Fibroblast of the aortic adventitia (primary cell): ENCODE measurements at regions not wholly inside any gene's neighbourhood (a gene's known extent, or its start where the extent isn't known, plus 50 kb on each side); places are given as distances from the start of the nearest gene placed in this dataset.

Experiments
- DNase-seq: peaks from one replicate; pipeline ENCODE4 v3.0.0-alpha.2; 2010; ENCODE audit warnings: low read depth
- H3K4me3 ChIP-seq: 2 replicates; pipeline ENCODE4 v1.5.1; 2011; ENCODE audit warnings: low read depth, mild to moderate bottlenecking, control low read depth, low read length, moderate library complexity
- TF ChIP-seq, protein P1 (sequence below): IDR thresholded peaks from 2 replicates; pipeline ENCODE4 v1.5.1; 2011; ENCODE audit warnings: mild to moderate bottlenecking, low read length, control low read depth, inconsistent platforms; ENCODE audit not compliant: insufficient read depth

DNA sequence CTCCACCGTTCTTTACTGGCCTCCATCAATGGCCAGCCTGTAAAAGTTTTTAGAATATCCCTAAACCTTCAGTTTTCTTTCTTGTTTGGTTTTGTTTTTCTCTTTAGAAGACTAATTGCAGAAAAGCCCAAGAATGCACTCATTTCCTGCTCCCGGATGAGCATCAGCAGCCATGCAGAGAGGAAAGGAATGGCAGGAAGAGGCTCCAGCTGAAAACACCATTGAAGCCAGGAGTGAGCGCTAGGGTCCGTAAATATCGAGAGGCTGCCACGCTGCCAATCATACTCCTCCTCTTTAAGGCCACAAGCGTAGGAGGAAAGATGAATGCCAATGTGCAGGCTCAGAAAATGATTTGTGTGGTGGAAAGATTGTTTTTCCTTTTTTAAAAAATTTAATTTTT is 57.4 kb upstream of the UBE2L5 start:
- no peak for DNase-seq
- no peak overlapping the region for H3K4me3 ChIP-seq
- TF ChIP-seq, protein P1, sequence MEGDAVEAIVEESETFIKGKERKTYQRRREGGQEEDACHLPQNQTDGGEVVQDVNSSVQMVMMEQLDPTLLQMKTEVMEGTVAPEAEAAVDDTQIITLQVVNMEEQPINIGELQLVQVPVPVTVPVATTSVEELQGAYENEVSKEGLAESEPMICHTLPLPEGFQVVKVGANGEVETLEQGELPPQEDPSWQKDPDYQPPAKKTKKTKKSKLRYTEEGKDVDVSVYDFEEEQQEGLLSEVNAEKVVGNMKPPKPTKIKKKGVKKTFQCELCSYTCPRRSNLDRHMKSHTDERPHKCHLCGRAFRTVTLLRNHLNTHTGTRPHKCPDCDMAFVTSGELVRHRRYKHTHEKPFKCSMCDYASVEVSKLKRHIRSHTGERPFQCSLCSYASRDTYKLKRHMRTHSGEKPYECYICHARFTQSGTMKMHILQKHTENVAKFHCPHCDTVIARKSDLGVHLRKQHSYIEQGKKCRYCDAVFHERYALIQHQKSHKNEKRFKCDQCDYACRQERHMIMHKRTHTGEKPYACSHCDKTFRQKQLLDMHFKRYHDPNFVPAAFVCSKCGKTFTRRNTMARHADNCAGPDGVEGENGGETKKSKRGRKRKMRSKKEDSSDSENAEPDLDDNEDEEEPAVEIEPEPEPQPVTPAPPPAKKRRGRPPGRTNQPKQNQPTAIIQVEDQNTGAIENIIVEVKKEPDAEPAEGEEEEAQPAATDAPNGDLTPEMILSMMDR = no peak

DNA sequence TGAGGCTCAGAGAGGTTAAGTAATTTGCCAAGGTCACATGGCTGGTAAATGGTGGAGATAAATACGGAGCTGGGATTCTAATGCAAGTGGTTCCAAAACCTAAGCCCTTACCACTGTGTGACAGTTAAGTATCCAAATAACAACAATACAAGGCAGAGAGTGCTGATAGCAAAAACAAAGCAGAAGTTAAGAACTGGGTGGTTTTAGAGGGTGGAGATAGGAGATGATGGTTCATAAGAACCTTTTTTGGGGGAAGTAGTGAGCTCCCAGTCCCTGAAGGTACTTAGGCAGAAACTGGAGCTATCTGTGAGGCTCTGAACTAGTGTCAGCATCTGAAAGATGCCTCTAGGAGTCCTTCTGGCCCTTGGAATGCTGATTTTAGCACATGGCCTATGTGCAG is 56.2 kb upstream of the UBE2L5 start:
- H3K4me3 ChIP-seq = no peak overlapping the region
- TF ChIP-seq, protein P1 = no peak
- no peak for DNase-seq

GRCh38 chr13:30367296-30367695 is 55.0 kb upstream of the UBE2L5 start:
- TF ChIP-seq, protein P1 = no peak
- DNase-seq = no peak
- no peak overlapping the region for H3K4me3 ChIP-seq

- TF ChIP-seq, protein P1 = no peak
- DNase-seq = no peak
These were observed 52.1 kb upstream of the UBE2L5 start for GRCh38 chr13:30370146-30370545.

GRCh38 chr13:30370916-30371521 is 51.3 kb upstream of the UBE2L5 start:
- no peak for DNase-seq
- no peak overlapping the region for H3K4me3 ChIP-seq
- TF ChIP-seq, protein P1 = no peak

More at GRCh38 chr13:30370146-30370545, 52.1 kb upstream of the UBE2L5 start:
- no peak overlapping the region for H3K4me3 ChIP-seq

- peak; percentile 56 for DNase-seq
- TF ChIP-seq, protein P1 = no peak
- H3K4me3 ChIP-seq = no peak overlapping the region
These were observed 50.5 kb upstream of the UBE2L5 start for GRCh38 chr13:30371649-30372265.
